ENCODE measurements at regions not wholly inside any gene's neighbourhood (a gene's known extent, or its start where the extent isn't known, plus 50 kb on each side); places are given as distances from the start of the nearest gene placed in this dataset.

DNA sequence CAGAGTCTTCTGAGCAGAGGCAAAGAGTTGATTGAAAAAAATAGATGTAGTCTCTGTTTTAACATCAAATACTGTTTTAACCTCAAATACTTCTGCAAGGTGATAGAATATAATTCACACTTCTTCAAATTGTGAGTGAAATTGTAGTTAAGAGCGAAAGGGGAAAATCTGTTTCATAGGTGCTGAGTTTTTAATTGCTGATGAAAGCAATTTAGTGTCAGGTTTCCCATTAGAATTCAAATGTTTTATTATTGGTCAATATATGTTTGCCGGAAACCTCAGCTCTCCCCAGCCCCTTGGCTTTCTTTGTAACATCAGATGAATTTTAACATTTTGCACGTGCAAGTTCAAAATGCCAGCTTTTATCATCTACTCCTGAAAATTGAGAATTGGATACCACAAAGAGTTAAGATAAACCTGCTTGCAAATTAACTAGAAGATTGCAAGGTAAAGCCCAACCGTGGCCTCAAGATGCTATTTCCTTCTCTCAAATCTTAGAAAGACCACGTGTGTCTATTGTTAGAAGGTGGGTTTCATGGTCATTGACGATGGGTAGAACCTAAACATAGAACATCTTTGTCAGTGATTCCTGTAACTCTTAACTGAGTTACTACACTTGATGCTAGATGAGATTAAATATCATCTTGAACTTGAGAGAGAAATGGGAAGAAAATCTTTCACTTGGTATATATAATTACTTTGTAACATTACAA lies 1824.2 kb upstream of the TENM3 start:
- Histone ChIP-seq H3K27me3 (ENCODE audit: control insufficient read depth in 3 of 3, insufficient read depth in 3 of 3, low read depth in 1 of 3, low read length in 3 of 3) (no peaks in the 10 kb centered on the region), H4K91ac (ENCODE audit: low read depth, low read length, poor library complexity) (no peak overlapping the region), H3K36me3 (replicated peaks in 1 of 2; ENCODE audit: control insufficient read depth in 2 of 2, insufficient read depth in 2 of 2, low read length in 2 of 2) (no peaks in the 10 kb centered on the region), H3K4ac (ENCODE audit: low read length) (no peak overlapping the region), H3K27ac (replicated peaks; ENCODE audit: low read length) (no peak overlapping the region), H3K79me1 (ENCODE audit: low read depth, low read length) (no peaks in the 10 kb centered on the region), H2BK5ac (ENCODE audit: low read length) (no peak overlapping the region), H3K23ac (ENCODE audit: low read depth, low read length, poor library complexity) (no peak overlapping the region), H3K4me2 (ENCODE audit: insufficient read depth, low read length, poor library complexity, severe bottlenecking) (no peak overlapping the region), H2BK12ac (ENCODE audit: low read length) (no peak overlapping the region), H4K8ac (ENCODE audit: low read depth, low read length) (no peak overlapping the region), H3K18ac (ENCODE audit: low read length) (no peak overlapping the region), H3K4me3 (ENCODE audit: low read length in 2 of 2) (no peak overlapping the region), H2BK15ac (ENCODE audit: low read length) (no peak overlapping the region), H2AFZ (ENCODE audit: low read length) (no peak overlapping the region), H3K14ac (ENCODE audit: low read length) (no peak overlapping the region), H3K9me3 (replicated peaks in 1 of 2; ENCODE audit: control insufficient read depth in 2 of 2, insufficient read depth in 1 of 2, low read depth in 1 of 2, low read length in 2 of 2) (peaks cover 0 to 1% of the 10 kb centered on the region in 2 donors), H2BK120ac (ENCODE audit: low read depth, low read length) (no peak overlapping the region), H2AK5ac (ENCODE audit: low read depth, low read length) (no peak overlapping the region), H3K9ac (ENCODE audit: low read depth, low read length, poor library complexity) (no peak overlapping the region), H3K4me1 (ENCODE audit: control insufficient read depth in 2 of 2, insufficient read depth in 1 of 2, low read depth in 1 of 2, low read length in 2 of 2) (no peaks in the 10 kb centered on the region)
- WGBS, 2 donors (ENCODE audit: extremely low coverage in 2 of 2, insufficient read length in 2 of 2, insufficient replicate concordance in 1 of 2): no CpG with 5 or more reads among the region's 6 CpGs
- DNase-seq (ENCODE audit: low spot score): no peak

DNA sequence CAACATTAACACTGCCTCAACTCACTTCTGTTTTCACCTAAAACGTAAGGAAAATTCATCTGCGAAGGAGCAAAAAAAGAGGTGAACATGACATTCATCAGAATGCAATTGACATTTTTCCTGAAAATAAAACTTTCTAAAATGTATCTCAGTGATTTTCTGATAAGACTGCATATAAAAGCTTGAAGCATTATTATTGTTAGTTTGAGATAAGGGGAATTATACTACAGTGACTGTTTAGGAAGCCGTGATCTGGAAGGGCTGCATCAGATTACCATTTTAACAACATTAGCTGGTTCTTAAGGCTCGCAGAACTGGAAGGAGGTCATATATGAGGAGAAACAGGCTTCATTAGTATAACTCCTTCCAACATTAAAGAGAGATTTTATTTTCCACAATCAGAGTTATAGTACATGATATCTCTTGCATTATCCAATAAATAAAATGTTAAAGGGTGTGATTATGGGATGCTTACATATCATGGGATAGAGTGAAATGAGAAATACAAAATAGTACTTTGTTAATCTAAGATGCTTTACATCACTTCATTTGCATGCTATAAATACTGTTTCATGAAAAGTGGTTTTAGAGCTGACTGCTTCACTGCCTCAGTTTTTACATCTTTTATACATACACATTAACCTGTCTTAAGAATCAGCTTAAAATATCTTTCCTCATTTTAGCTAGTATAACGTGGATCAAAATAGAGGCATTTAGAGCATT lies 1820.1 kb upstream of the TENM3 start:
- H2AK5ac ChIP-seq (ENCODE audit: low read depth, low read length): no peak overlapping the region
- no peaks in the 10 kb centered on the region for H3K79me1 ChIP-seq (ENCODE audit: low read depth, low read length)
- H3K23ac ChIP-seq (ENCODE audit: low read depth, low read length, poor library complexity): no peak overlapping the region
- no peaks in the 10 kb centered on the region for H3K4me1 ChIP-seq (ENCODE audit: control insufficient read depth in 2 of 2, insufficient read depth in 1 of 2, low read depth in 1 of 2, low read length in 2 of 2)
- no peak overlapping the region for H3K18ac ChIP-seq (ENCODE audit: low read length)
- H2AFZ ChIP-seq (ENCODE audit: low read length): no peak overlapping the region
- no peaks in the 10 kb centered on the region for H3K36me3 ChIP-seq (replicated peaks in 1 of 2; ENCODE audit: control insufficient read depth in 2 of 2, insufficient read depth in 2 of 2, low read length in 2 of 2)
- no peak overlapping the region for H2BK12ac ChIP-seq (ENCODE audit: low read length)
- H3K27ac ChIP-seq (replicated peaks; ENCODE audit: low read length): no peak overlapping the region
- no peak overlapping the region for H4K91ac ChIP-seq (ENCODE audit: low read depth, low read length, poor library complexity)
- no peaks in the 10 kb centered on the region for H3K27me3 ChIP-seq (ENCODE audit: control insufficient read depth in 3 of 3, insufficient read depth in 3 of 3, low read depth in 1 of 3, low read length in 3 of 3)
- no peak for DNase-seq (ENCODE audit: low spot score)
- no peak overlapping the region for H3K4me2 ChIP-seq (ENCODE audit: insufficient read depth, low read length, poor library complexity, severe bottlenecking)
- H2BK120ac ChIP-seq (ENCODE audit: low read depth, low read length): no peak overlapping the region
- H2BK5ac ChIP-seq (ENCODE audit: low read length): no peak overlapping the region
- H2BK15ac ChIP-seq (ENCODE audit: low read length): no peak overlapping the region
- H3K4me3 ChIP-seq (ENCODE audit: low read length in 2 of 2): no peak overlapping the region
- no peaks in the 10 kb centered on the region for H3K9me3 ChIP-seq (replicated peaks in 1 of 2; ENCODE audit: control insufficient read depth in 2 of 2, insufficient read depth in 1 of 2, low read depth in 1 of 2, low read length in 2 of 2)
- no CpG with 5 or more reads among the region's 5 CpGs for WGBS, 2 donors (ENCODE audit: extremely low coverage in 2 of 2, insufficient read length in 2 of 2, insufficient replicate concordance in 1 of 2)
- no peak overlapping the region for H4K8ac ChIP-seq (ENCODE audit: low read depth, low read length)
- H3K4ac ChIP-seq (ENCODE audit: low read length): no peak overlapping the region
- no peak overlapping the region for H3K9ac ChIP-seq (ENCODE audit: low read depth, low read length, poor library complexity)
- no peak overlapping the region for H3K14ac ChIP-seq (ENCODE audit: low read length)

DNA sequence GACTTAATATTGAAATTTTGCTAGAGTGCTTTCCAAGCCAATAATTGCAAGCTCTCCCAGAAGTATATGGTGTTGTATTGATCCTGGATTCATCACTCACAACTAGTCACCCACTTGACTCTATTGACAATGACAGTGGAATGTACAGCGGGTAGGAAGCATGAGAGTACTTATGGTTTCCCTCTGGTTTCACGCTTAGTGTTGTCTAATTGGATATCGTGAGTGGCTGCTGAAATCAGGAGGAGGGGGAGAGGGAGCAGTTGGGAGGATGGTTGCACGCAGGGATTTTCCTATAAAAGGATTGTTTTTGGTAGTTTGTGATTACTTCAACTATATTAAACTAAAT lies 1819.5 kb upstream of the TENM3 start:
- Histone ChIP-seq H3K14ac (ENCODE audit: low read length) (no peak overlapping the region), H3K79me1 (ENCODE audit: low read depth, low read length) (no peaks in the 10 kb centered on the region), H4K8ac (ENCODE audit: low read depth, low read length) (peak overlapping the region; percentile 65), H3K27ac (replicated peaks; ENCODE audit: low read length) (no peak overlapping the region), H2BK120ac (ENCODE audit: low read depth, low read length) (no peak overlapping the region), H3K18ac (ENCODE audit: low read length) (no peak overlapping the region), H2BK15ac (ENCODE audit: low read length) (no peak overlapping the region), H3K4me1 (ENCODE audit: control insufficient read depth in 2 of 2, insufficient read depth in 1 of 2, low read depth in 1 of 2, low read length in 2 of 2) (no peaks in the 10 kb centered on the region), H2AFZ (ENCODE audit: low read length) (no peak overlapping the region), H2AK5ac (ENCODE audit: low read depth, low read length) (no peak overlapping the region), H2BK12ac (ENCODE audit: low read length) (no peak overlapping the region), H3K27me3 (ENCODE audit: control insufficient read depth in 3 of 3, insufficient read depth in 3 of 3, low read depth in 1 of 3, low read length in 3 of 3) (no peaks in the 10 kb centered on the region), H3K4ac (ENCODE audit: low read length) (no peak overlapping the region), H3K36me3 (replicated peaks in 1 of 2; ENCODE audit: control insufficient read depth in 2 of 2, insufficient read depth in 2 of 2, low read length in 2 of 2) (no peaks in the 10 kb centered on the region), H4K91ac (ENCODE audit: low read depth, low read length, poor library complexity) (no peak overlapping the region), H3K9me3 (replicated peaks in 1 of 2; ENCODE audit: control insufficient read depth in 2 of 2, insufficient read depth in 1 of 2, low read depth in 1 of 2, low read length in 2 of 2) (no peaks in the 10 kb centered on the region), H3K9ac (ENCODE audit: low read depth, low read length, poor library complexity) (no peak overlapping the region), H3K4me2 (ENCODE audit: insufficient read depth, low read length, poor library complexity, severe bottlenecking) (no peak overlapping the region), H3K23ac (ENCODE audit: low read depth, low read length, poor library complexity) (no peak overlapping the region), H3K4me3 (ENCODE audit: low read length in 2 of 2) (no peak overlapping the region), H2BK5ac (ENCODE audit: low read length) (no peak overlapping the region)
- WGBS, 2 donors (ENCODE audit: extremely low coverage in 2 of 2, insufficient read length in 2 of 2, insufficient replicate concordance in 1 of 2): no CpG with 5 or more reads among the region's 4 CpGs
- no peak for DNase-seq (ENCODE audit: low spot score)

DNA sequence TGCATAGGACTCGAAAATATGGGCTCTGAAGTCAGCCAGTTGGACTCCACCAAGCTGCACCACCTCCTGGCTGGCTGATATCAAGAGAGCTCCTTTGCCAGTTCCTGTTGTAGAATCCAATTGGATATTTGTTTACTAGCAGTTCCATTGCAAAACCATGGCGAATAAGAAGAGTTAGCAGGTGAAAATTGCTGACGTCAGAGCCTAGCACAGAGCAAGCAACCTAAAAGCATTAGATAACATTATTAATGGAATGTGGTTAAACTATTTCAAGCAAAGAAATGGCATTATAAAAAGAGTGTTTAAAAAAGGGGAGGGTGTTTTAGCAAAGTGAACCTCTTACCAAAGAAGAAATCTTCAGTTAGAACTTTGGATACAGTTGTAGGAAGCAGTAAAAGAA lies 1816.3 kb upstream of the TENM3 start:
- Histone ChIP-seq H3K9me3 (replicated peaks in 1 of 2; ENCODE audit: control insufficient read depth in 2 of 2, insufficient read depth in 1 of 2, low read depth in 1 of 2, low read length in 2 of 2) (no peaks in the 10 kb centered on the region), H3K4me2 (ENCODE audit: insufficient read depth, low read length, poor library complexity, severe bottlenecking) (no peak overlapping the region), H3K79me1 (ENCODE audit: low read depth, low read length) (no peaks in the 10 kb centered on the region), H2BK12ac (ENCODE audit: low read length) (no peak overlapping the region), H2BK120ac (ENCODE audit: low read depth, low read length) (no peak overlapping the region), H3K4me1 (ENCODE audit: control insufficient read depth in 2 of 2, insufficient read depth in 1 of 2, low read depth in 1 of 2, low read length in 2 of 2) (peaks cover 0 to 2% of the 10 kb centered on the region in 2 donors), H4K91ac (ENCODE audit: low read depth, low read length, poor library complexity) (no peak overlapping the region), H3K14ac (ENCODE audit: low read length) (no peak overlapping the region), H2BK15ac (ENCODE audit: low read length) (no peak overlapping the region), H3K4ac (ENCODE audit: low read length) (no peak overlapping the region), H3K27ac (replicated peaks; ENCODE audit: low read length) (no peak overlapping the region), H2AK5ac (ENCODE audit: low read depth, low read length) (no peak overlapping the region), H3K18ac (ENCODE audit: low read length) (no peak overlapping the region), H3K27me3 (ENCODE audit: control insufficient read depth in 3 of 3, insufficient read depth in 3 of 3, low read depth in 1 of 3, low read length in 3 of 3) (no peaks in the 10 kb centered on the region), H3K9ac (ENCODE audit: low read depth, low read length, poor library complexity) (no peak overlapping the region), H2AFZ (ENCODE audit: low read length) (peak overlapping the region; percentile 32), H3K4me3 (ENCODE audit: low read length in 2 of 2) (no peak overlapping the region), H4K8ac (ENCODE audit: low read depth, low read length) (no peak overlapping the region), H3K36me3 (replicated peaks in 1 of 2; ENCODE audit: control insufficient read depth in 2 of 2, insufficient read depth in 2 of 2, low read length in 2 of 2) (no peaks in the 10 kb centered on the region), H2BK5ac (ENCODE audit: low read length) (no peak overlapping the region), H3K23ac (ENCODE audit: low read depth, low read length, poor library complexity) (no peak overlapping the region)
- no peak for DNase-seq (ENCODE audit: low spot score)
- WGBS, 2 donors (ENCODE audit: extremely low coverage in 2 of 2, insufficient read length in 2 of 2, insufficient replicate concordance in 1 of 2): no CpG with 5 or more reads among the region's 3 CpGs

Measured in neuronal stem cell (in vitro differentiated cells).